ENCODE measurements at regions not wholly inside any gene's neighbourhood (a gene's known extent, or its start where the extent isn't known, plus 50 kb on each side); places are given as distances from the start of the nearest gene placed in this dataset.

- no peaks in the 10 kb centered on the region for H3K27me3 ChIP-seq (ENCODE audit: control insufficient read depth, insufficient read depth, low read length)
- H3K9me3 ChIP-seq (ENCODE audit: control insufficient read depth, insufficient read depth, low read depth, low read length), result no peaks in the 10 kb centered on the region
- no peak overlapping the region for H3K9ac ChIP-seq (ENCODE audit: low read length)
- no peaks in the 10 kb centered on the region for H3K36me3 ChIP-seq (ENCODE audit: control insufficient read depth, insufficient read depth, low read length)
- no peak overlapping the region for H3K4me3 ChIP-seq (ENCODE audit: low read depth, low read length)
- no peak overlapping the region for H3K27ac ChIP-seq (ENCODE audit: low read depth, low read length)
- peaks cover 11% of the 10 kb centered on the region for H3K4me1 ChIP-seq (ENCODE audit: control insufficient read depth, insufficient read depth, low read length)
Measured at GRCh38 chr11:106277484-106277883, 200.0 kb downstream of the AASDHPPT start.

DNA sequence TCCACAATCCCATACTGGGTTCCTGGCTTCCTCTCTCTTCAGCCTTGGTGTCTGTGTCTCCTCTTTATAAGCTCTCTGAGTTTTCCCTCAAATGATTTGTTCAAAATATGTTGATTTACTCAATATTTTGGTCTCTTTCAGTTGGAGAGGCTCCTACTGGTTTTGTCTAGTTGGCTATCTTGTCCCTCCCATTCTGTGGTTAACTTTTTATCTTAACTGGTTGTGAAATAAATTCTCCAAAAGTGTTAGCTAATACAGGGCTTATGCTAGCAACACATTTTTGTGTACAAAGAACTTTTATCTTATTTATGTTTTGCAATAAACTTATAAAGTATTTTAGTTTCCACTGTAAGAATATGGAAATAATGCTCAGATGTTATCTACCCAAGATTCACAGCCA, 200.9 kb downstream of the AASDHPPT start:
- Histone ChIP-seq H3K27ac (ENCODE audit: low read depth, low read length) (no peak overlapping the region), H3K36me3 (ENCODE audit: control insufficient read depth, insufficient read depth, low read length) (no peaks in the 10 kb centered on the region), H3K4me1 (ENCODE audit: control insufficient read depth, insufficient read depth, low read length) (peaks cover 11% of the 10 kb centered on the region), H3K9me3 (ENCODE audit: control insufficient read depth, insufficient read depth, low read depth, low read length) (no peaks in the 10 kb centered on the region), H3K9ac (ENCODE audit: low read length) (no peak overlapping the region), H3K4me3 (ENCODE audit: low read depth, low read length) (no peak overlapping the region), H3K27me3 (ENCODE audit: control insufficient read depth, insufficient read depth, low read length) (no peaks in the 10 kb centered on the region)

DNA sequence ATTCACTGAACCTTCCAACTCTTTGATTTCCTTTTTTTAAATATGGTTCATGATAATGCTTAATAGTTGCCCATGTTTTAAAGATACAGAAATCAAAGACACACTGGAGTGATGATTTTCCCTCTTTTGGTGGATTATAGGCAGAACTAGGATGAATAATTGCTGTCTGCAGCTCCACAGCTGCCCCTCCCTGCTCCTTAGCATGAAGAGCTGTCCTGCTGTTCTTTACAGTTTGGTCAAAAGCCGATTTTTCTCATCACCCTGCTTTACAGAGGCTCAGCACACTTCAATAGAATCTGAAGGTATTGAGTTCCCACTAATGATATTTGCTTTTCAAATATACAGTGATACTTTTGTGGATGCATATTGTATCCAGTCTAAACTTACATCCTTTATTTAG, 202.6 kb downstream of the AASDHPPT start:
- Histone ChIP-seq H3K27me3 (ENCODE audit: control insufficient read depth, insufficient read depth, low read length) (no peaks in the 10 kb centered on the region), H3K36me3 (ENCODE audit: control insufficient read depth, insufficient read depth, low read length) (no peaks in the 10 kb centered on the region), H3K9me3 (ENCODE audit: control insufficient read depth, insufficient read depth, low read depth, low read length) (no peaks in the 10 kb centered on the region), H3K9ac (ENCODE audit: low read length) (no peak overlapping the region), H3K4me1 (ENCODE audit: control insufficient read depth, insufficient read depth, low read length) (peaks cover 11% of the 10 kb centered on the region), H3K27ac (ENCODE audit: low read depth, low read length) (no peak overlapping the region), H3K4me3 (ENCODE audit: low read depth, low read length) (no peak overlapping the region)

- H3K9ac ChIP-seq (ENCODE audit: low read length), result no peak overlapping the region
- peaks cover 8% of the 10 kb centered on the region for H3K4me1 ChIP-seq (ENCODE audit: control insufficient read depth, insufficient read depth, low read length)
- H3K36me3 ChIP-seq (ENCODE audit: control insufficient read depth, insufficient read depth, low read length), result no peaks in the 10 kb centered on the region
- H3K27me3 ChIP-seq (ENCODE audit: control insufficient read depth, insufficient read depth, low read length), result no peaks in the 10 kb centered on the region
- no peak overlapping the region for H3K27ac ChIP-seq (ENCODE audit: low read depth, low read length)
- no peaks in the 10 kb centered on the region for H3K9me3 ChIP-seq (ENCODE audit: control insufficient read depth, insufficient read depth, low read depth, low read length)
- no peak overlapping the region for H3K4me3 ChIP-seq (ENCODE audit: low read depth, low read length)
Measured at GRCh38 chr11:106281455-106282173, 204.2 kb downstream of the AASDHPPT start.

DNA sequence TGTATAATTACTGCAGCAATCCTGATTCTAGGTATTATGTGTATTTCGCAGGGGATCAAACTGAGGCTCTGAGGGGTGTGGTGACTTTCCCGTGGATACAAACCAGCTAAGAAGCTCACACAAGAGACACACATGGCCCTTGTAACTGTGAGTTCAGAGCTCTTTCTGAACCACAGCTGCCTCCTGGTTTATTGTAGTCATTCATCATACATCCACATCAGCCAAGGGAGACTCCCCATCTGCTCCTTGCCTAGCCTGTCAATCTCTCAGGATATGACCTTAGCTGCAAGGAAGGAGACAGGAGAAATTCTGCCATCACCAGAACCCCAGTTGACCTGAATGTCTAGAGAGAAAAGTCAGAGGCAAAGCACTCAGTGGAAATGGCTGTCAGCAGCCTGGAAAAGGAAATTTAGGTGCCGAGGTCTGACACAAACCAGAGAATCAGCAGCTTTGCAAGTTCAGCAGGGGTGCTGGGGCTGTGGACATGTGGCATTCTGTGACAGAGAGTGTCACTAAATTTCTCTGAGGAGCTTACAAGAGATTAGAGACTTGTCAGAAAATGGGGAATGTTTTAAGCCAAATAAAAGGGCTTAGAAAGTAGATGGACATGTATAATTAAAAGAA, 209.5 kb downstream of the AASDHPPT start:
- Histone ChIP-seq H3K4me3 (ENCODE audit: low read depth, low read length) (no peak overlapping the region), H3K36me3 (ENCODE audit: control insufficient read depth, insufficient read depth, low read length) (no peaks in the 10 kb centered on the region), H3K27me3 (ENCODE audit: control insufficient read depth, insufficient read depth, low read length) (no peaks in the 10 kb centered on the region), H3K9me3 (ENCODE audit: control insufficient read depth, insufficient read depth, low read depth, low read length) (no peaks in the 10 kb centered on the region), H3K9ac (ENCODE audit: low read length) (no peak overlapping the region), H3K27ac (ENCODE audit: low read depth, low read length) (no peak overlapping the region), H3K4me1 (ENCODE audit: control insufficient read depth, insufficient read depth, low read length) (peaks cover 3% of the 10 kb centered on the region; the same call in 1 of the 2 replicates)

DNA sequence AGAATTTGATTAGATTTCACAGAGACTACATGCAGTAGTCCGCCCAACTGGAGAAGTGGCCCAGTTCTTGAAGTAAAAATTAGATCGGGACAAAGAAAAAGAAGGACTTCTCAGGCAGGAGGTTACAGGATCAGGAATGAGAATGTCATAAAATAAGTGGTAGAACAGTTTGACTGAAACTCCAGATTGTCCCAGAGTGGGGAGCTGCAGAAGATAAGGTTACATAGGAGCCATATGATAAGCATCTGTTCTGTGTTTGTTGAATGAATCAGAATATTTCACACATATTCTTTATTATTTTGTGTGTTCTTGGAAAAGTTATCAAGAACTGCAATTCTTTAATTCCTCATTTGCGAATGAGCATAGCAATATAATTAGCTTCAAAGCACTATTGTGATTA, 210.6 kb downstream of the AASDHPPT start:
- Histone ChIP-seq H3K4me1 (ENCODE audit: control insufficient read depth, insufficient read depth, low read length) (peaks cover 3% of the 10 kb centered on the region; the same call in 1 of the 2 replicates), H3K27me3 (ENCODE audit: control insufficient read depth, insufficient read depth, low read length) (no peaks in the 10 kb centered on the region), H3K4me3 (ENCODE audit: low read depth, low read length) (no peak overlapping the region), H3K9me3 (ENCODE audit: control insufficient read depth, insufficient read depth, low read depth, low read length) (no peaks in the 10 kb centered on the region), H3K27ac (ENCODE audit: low read depth, low read length) (no peak overlapping the region), H3K9ac (ENCODE audit: low read length) (no peak overlapping the region), H3K36me3 (ENCODE audit: control insufficient read depth, insufficient read depth, low read length) (no peaks in the 10 kb centered on the region)

DNA sequence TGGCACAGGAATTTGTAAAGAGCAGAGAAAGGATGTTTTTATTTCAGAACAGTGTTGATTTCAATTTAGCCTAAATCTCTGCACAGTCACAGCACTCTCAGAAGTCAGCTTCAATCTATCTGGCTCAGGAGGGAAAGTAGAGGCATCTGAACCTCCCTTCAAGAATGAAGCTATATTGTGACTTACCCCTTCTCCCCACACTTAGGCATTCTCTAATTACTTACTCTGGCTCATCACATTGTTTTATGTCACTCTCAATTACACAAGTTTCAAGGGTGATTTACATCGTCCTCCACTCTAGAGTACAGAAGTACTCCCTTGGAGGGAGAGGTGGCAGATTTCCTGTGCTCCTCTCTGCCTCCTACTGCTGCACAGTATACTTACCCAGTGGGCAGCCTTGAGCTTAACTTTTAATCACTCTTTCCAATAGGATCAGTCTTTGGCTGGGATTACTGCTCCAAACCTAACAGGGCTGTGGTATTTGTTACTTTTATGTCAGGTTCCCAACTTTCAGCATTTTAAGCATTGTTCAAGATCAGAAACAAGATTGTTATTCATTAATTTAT, 211.4 kb downstream of the AASDHPPT start:
- no peak overlapping the region for H3K4me3 ChIP-seq (ENCODE audit: low read depth, low read length)
- no peaks in the 10 kb centered on the region for H3K36me3 ChIP-seq (ENCODE audit: control insufficient read depth, insufficient read depth, low read length)
- no peaks in the 10 kb centered on the region for H3K9me3 ChIP-seq (ENCODE audit: control insufficient read depth, insufficient read depth, low read depth, low read length)
- H3K27me3 ChIP-seq (ENCODE audit: control insufficient read depth, insufficient read depth, low read length), result no peaks in the 10 kb centered on the region
- H3K4me1 ChIP-seq (ENCODE audit: control insufficient read depth, insufficient read depth, low read length), result peaks cover 3% of the 10 kb centered on the region; the same call in 1 of the 2 replicates
- H3K9ac ChIP-seq (ENCODE audit: low read length), result no peak overlapping the region
- no peak overlapping the region for H3K27ac ChIP-seq (ENCODE audit: low read depth, low read length)

GRCh38 chr11:106292526-106292925, 215.1 kb downstream of the AASDHPPT start:
- no peaks in the 10 kb centered on the region for H3K36me3 ChIP-seq (ENCODE audit: control insufficient read depth, insufficient read depth, low read length)

DNA sequence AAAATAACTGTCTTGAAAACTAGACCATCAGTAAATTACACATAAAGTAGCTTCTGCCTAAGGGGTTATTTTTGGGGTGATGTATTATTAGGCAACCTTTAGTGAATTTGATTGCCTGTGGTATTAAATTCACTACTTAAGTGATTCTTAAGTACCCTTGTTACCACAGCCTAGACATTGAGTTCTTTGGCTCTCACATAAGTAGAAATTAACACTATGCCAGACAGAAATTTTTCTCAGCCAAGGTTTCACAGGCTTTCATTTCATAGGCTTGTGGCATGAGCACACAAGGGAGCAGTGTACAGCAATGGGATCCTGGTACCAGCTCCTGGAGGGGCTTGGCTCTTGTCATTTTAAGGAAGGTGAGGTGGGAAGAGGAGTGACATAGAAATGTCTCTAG, 218.5 kb downstream of the AASDHPPT start:
- no peak overlapping the region for H3K9ac ChIP-seq (ENCODE audit: low read length)
- H3K27ac ChIP-seq (ENCODE audit: low read depth, low read length), result no peak overlapping the region
- H3K4me1 ChIP-seq (ENCODE audit: control insufficient read depth, insufficient read depth, low read length), result no peaks in the 10 kb centered on the region
- H3K36me3 ChIP-seq (ENCODE audit: control insufficient read depth, insufficient read depth, low read length), result no peaks in the 10 kb centered on the region
- peaks cover 21% of the 10 kb centered on the region for H3K9me3 ChIP-seq (ENCODE audit: control insufficient read depth, insufficient read depth, low read depth, low read length)
- H3K27me3 ChIP-seq (ENCODE audit: control insufficient read depth, insufficient read depth, low read length), result no peaks in the 10 kb centered on the region
- no peak overlapping the region for H3K4me3 ChIP-seq (ENCODE audit: low read depth, low read length)

More at GRCh38 chr11:106292526-106292925, 215.1 kb downstream of the AASDHPPT start:
- Histone ChIP-seq H3K9ac (ENCODE audit: low read length) (no peak overlapping the region), H3K4me1 (ENCODE audit: control insufficient read depth, insufficient read depth, low read length) (peaks cover 3% of the 10 kb centered on the region; the same call in 1 of the 2 replicates), H3K4me3 (ENCODE audit: low read depth, low read length) (no peak overlapping the region), H3K27me3 (ENCODE audit: control insufficient read depth, insufficient read depth, low read length) (no peaks in the 10 kb centered on the region), H3K27ac (ENCODE audit: low read depth, low read length) (no peak overlapping the region), H3K9me3 (ENCODE audit: control insufficient read depth, insufficient read depth, low read depth, low read length) (0 out of 2 replicates have a peak, but pooled peaks cover 2% of the 10 kb centered on the region)

- H3K9me3 ChIP-seq (ENCODE audit: control insufficient read depth, insufficient read depth, low read depth, low read length), result peaks cover 55% of the 10 kb centered on the region
- H3K36me3 ChIP-seq (ENCODE audit: control insufficient read depth, insufficient read depth, low read length), result no peaks in the 10 kb centered on the region
- no peak overlapping the region for H3K4me3 ChIP-seq (ENCODE audit: low read depth, low read length)
- no peaks in the 10 kb centered on the region for H3K27me3 ChIP-seq (ENCODE audit: control insufficient read depth, insufficient read depth, low read length)
- H3K4me1 ChIP-seq (ENCODE audit: control insufficient read depth, insufficient read depth, low read length), result no peaks in the 10 kb centered on the region
- H3K27ac ChIP-seq (ENCODE audit: low read depth, low read length), result no peak overlapping the region
- H3K9ac ChIP-seq (ENCODE audit: low read length), result no peak overlapping the region
Measured at GRCh38 chr11:106302416-106302815, 225.0 kb downstream of the AASDHPPT start.

- H3K4me1 ChIP-seq (ENCODE audit: control insufficient read depth, insufficient read depth, low read length), result no peaks in the 10 kb centered on the region
- no peaks in the 10 kb centered on the region for H3K36me3 ChIP-seq (ENCODE audit: control insufficient read depth, insufficient read depth, low read length)
- H3K9me3 ChIP-seq (ENCODE audit: control insufficient read depth, insufficient read depth, low read depth, low read length), result peaks cover 50% of the 10 kb centered on the region
- no peak overlapping the region for H3K4me3 ChIP-seq (ENCODE audit: low read depth, low read length)
- H3K27ac ChIP-seq (ENCODE audit: low read depth, low read length), result no peak overlapping the region
- no peak overlapping the region for H3K9ac ChIP-seq (ENCODE audit: low read length)
- no peaks in the 10 kb centered on the region for H3K27me3 ChIP-seq (ENCODE audit: control insufficient read depth, insufficient read depth, low read length)
Measured at GRCh38 chr11:106304274-106304673, 226.8 kb downstream of the AASDHPPT start.
